Epidermal melanocyte (primary cell): ENCODE measurements at regions not wholly inside any gene's neighbourhood (a gene's known extent, or its start where the extent isn't known, plus 50 kb on each side); places are given as distances from the start of the nearest gene placed in this dataset.
"Not testable (repeated sequence)": the region's sequence is repeated elsewhere in the genome, so short reads cannot be mapped to it uniquely, and the experiment has no call there.

Source experiments
- DNase-seq: peaks from one replicate; pipeline ENCODE4 v3.0.0; 2011; ENCODE audit warnings: low spot score; ENCODE audit not compliant: insufficient read length

DNA sequence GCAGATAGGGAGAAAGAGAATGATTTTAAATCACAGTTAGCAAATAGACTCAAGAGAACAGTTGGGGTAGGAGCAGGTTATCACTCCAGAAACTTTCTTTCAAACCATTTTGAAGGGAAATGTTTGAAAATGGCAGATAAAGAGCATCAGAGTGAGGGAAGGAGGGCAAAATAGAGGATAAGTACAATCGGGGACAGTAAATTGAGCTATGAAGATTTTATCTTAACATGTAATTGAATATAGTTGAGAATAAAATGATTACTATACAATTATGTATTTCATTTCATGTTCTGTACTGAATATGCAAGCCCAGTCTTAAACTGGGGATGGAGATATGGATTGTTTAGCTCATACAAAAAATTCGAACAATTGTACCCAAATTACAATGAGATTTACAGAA is 54.0 kb downstream of the MAP10 start:
- DNase-seq, result no peak

DNA sequence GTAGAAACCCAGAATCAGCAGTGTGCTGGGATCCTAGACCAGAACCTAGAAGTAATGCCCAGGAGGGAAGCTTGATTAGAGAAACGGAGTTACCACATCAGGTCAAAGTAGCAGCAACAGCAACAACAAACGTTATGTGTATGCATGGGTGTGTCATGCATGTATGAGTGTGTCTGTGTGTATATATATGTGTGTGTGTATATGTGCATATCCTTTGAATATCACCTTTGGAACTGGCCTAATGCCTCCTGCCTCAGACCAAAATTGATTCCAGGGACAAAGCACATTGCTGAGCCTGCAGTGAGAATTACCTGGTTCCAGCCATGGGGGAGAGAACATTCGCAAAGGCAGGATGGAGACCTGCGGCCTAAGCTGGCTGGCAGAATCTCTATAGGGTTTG is 55.9 kb downstream of the MAP10 start:
- DNase-seq, result no peak

DNA sequence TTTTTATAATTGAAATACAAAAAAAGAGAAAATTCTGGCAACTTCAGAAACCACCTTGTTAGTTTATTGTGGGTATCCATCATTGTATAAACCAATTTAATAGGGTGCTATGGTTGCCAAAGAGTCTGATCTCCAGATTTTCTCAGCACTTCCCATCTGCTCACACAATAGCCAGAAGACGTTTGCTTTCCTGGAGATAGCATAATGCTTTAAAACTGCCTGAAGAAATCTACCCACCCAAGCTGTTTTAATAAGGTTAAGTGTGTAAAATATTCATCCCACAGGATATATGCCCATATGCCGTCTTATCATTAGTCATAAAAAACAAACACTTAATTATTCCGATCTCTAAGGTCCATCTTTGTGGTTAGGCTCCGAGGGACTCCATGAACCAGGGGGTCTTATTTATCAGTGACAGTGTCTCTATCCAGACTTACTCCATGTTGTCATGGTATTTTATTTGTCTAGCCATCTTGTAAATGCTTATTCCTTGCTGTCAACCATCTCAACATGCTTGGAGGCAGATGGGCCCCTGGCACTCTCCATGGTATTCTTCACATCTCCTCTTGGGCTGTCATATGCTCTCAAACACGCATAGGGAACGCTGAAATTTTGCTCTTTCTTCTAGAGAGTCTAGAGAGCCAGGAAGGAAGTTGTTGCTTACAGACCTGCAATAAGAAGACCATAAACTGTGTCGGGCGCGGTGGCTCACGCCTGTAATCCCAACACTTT is 58.5 kb downstream of the MAP10 start:
- no peak for DNase-seq

DNA sequence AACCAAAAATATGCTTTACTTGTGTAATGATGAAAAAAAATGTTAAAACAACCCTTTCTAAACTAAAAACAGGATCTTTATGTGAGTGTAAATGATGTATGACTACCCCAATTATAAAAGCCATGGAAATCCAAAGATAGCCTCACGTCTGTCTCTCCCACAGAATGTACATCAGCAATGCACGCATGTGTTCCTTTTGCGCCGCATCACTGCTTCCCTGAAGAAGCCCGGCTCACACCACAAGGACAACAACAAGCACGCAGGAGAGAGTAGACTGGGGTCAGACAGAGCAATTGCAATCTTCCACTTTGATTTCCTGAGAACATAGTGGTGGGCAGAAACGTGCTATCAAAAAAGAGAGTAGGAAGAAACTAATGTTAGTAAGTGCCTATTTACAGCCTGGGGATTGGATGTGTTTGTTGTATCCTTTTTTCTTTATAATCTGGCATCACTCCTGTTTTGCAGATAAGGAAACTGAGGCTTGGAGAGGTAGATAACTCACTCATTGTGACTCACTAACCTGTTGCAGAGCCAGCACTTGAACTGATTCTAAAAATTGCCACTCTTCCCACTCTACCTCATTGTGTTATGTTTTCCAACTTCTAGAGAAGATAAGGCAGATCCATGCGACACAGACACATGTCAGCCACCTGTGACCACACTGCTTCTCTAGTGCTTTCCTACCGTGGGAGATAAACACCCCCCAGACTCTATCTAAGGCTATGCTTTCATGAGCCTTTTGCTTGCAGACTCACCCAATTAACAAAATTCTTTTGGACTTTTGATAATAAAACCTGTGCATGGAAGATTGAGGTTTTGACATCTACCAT is 60.1 kb downstream of the MAP10 start:
- no peak for DNase-seq

DNA sequence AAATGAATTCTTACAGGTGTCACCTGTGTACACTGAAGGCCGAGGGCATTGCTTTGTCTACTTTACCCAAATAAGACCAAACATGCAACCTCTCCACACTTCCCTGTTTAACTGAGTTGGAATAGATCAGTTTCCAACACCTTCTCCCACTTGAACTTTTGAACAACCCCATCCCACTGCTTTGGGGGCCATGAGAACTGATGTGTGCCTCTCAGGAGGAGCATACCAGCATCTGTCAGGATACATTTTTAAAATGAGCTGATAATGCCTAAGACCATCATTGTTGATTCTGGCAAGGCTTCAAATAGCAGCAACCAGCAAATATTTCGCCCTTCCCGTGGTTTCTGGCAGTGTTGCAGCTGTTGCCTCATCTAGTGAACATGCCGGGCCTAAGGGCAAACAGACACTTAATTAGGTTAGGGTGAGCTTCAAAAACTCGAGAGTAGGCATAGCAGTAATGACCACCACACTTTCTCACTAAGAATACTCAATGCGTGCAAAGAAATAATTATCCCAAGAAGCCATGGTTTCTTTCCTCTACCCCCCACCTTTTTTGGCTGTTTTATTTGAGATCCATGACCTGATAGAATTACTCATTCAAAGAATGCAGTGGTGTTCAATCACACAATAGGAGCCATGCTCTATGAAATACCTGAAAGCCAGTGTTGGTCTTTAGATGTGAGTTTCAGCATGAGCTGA is 63.7 kb downstream of the MAP10 start:
- DNase-seq, result peak; percentile 26

DNA sequence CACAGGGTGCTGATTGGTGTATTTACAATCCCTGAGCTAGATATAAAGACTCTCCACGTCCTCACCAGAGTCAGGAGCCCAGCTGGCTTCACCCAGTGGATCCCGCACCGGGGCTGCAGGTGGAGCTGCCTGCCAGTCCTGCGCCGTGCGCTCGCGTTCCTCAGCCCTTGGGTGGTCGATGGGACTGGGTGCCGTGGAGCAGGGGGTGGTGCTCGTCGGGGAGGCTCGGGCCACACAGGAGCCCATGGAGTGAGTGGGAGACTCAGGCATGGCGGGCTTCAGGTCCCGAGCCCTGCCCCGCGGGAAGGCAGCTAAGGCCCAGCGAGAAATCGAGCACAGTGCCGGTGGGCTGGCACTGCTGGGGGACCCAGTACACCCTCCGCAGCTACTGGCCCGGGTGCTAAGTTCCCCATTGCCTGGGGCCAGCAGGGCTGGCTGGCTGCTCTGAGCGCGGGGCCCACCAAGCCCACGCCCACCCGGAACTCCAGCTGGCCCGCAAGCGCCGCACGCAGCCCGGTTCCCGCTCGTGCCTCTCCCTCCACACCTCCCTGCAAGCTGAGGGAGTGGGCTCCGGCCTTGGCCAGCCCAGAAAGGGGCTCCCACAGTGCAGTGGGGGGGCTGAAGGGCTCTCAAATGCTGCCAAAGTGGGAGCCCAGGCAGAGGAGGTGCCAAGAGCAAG is 66.2 kb downstream of the MAP10 start:
- not testable (repeated sequence) for DNase-seq

DNA sequence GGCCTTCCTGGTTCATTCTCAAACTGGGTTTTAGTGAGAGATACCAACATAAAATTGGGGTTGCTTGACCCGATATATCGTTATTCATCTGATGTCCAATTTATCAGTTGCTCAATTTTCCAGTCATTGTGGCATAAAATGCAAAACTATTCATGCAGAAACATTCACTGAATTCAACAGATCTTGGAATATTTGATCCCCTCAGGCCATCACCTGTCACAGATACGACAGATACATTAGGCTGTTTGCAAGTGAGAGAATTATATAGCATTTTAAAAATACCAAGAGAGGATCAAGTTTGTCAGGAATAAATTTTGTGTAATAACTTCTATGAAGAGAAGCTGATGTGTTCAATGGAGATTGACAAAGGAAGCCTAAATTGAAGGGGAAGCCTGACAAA is 67.1 kb downstream of the MAP10 start:
- DNase-seq, result no peak

GRCh38 chr1:232872738-232873137 is 67.5 kb downstream of the MAP10 start:
- no peak for DNase-seq

DNA sequence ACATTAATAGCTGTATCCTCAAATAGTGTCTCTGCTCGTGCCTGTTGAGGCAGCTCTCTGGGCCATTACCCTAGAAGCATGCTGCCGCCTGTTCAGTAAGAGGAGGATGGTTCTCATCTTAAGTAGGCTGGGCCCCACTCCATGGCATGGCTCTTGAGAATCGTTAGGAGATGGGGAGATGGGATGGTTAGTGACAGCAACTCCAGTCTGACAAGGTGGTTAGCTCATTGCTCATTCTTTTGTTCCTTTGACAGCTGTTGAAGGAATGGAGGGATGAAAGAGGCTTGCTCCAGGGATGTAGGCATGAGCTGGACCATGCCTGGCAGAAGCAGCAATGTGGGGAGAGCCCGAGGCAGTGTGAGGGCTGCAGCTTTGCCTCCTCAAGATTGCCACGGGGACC is 68.2 kb downstream of the MAP10 start:
- DNase-seq, result no peak

- no peak for DNase-seq
These were observed 68.7 kb downstream of the MAP10 start for GRCh38 chr1:232873931-232874330.

GRCh38 chr1:232875536-232875935 is 70.3 kb downstream of the MAP10 start:
- no peak for DNase-seq

- DNase-seq, result no peak
These were observed 71.5 kb downstream of the MAP10 start for GRCh38 chr1:232876506-232877364.

DNA sequence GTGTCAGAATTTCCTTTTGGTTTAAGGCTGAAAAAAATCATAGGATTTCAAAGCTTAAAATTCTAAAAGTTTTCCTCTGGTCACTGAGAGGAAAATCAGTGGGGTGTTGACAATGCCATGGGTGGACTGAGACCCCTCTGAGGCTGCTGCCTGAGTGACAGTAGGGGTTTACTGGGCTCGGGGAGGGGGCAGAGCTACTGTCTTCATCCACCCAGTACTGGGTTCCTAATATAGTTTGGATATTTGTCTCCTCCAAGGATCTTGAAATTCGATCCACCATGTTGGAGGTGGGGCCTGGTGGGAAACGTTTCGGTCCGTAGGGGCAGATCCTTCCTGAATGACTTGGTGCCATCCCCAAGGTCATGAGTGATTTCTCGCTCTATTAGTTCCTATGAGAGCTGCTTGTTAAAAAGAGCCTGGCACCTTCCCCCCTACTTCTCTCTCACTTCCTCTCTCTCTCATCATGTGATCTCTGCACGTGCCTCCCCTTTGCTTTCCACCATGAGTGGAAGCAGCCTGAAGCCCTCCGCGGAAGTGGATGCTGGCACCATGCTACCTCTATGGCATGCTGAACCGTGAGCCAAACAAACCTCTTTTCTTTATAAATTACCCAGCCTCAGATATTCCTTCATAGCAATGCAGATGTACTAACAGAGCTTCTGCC is 72.3 kb downstream of the MAP10 start:
- no peak for DNase-seq

- no peak for DNase-seq
These were observed 72.3 kb upstream of the NTPCR start for GRCh38 chr1:232878086-232878485.

- no peak for DNase-seq
These were observed 70.1 kb upstream of the NTPCR start for GRCh38 chr1:232880354-232880753.

DNA sequence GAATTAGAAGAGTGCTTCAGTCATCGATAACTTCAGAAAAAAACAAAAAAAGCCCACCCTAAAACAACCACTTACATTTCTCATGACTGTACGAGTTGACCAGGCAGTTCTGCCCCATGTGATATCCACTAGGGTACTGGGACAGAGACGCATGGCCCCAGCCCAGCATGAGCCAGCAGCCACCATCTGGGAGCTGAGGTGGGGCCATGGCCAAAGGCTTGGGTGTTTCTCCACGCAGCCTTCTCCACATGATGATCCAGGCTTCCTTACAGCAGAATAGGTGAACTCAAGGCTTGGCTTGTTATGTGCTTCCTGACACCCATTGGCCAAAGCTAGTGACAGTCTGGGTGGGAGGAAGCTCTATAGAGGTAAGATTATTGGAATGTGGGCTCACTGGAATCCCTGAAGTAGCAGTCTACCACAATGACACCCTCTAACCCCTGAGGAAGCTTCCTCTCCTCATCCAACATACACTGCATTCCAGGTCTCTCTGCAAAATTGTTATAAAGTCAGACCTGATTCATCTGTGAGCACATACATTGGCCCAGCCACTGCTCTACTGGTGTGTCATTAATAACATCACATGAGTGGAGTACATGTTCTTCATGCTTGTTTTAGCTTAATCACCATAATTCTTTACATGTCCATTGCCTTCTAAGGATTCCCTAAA is 66.3 kb upstream of the NTPCR start:
- no peak for DNase-seq

DNA sequence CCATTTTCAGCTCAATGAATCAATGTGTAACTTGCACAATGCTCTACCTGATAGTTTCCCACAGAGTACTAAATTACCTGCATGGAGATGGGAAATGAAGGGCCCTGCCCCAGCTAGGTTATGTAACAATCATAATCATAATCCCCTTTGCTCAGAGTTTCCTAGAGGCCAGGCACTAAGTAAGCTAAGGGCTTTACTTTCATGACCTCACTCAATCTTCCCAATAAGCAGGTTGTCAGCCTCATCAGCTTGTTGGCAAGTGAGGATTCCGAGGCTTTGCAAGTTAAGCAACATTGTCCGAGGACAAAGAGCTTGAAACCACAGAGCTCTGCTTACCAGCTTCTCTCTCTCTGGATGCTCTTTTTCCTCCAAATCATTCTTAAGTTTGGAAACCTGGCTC is 64.1 kb upstream of the NTPCR start:
- no peak for DNase-seq

DNA sequence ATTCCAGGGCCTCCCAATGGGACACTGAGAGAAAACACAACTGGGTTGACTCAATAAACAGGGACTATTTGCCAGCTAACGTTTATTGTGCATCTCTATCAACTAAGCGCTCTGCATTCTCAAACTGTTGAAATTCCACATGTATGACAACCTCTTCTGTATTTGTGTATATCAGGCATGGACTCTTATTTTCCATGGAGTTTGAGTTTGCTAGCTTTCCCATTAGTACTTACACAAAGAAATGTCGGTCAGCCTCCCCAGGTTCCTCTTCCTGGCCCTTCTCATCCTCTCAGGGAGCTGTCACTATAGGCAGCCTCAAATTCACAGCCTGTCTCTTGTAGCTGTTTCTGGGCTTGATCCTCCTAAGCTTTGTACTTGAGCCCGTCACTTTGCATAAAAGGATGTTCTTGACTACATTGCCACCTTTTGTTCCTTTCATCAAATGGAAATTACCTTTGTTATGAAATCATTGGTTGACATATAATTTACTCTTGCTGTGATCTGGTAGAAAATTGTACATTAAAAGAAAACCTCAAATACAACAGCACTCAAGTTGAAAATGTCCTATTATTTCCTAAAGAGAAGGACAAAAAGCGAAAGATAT is 60.0 kb upstream of the NTPCR start:
- no peak for DNase-seq

DNA sequence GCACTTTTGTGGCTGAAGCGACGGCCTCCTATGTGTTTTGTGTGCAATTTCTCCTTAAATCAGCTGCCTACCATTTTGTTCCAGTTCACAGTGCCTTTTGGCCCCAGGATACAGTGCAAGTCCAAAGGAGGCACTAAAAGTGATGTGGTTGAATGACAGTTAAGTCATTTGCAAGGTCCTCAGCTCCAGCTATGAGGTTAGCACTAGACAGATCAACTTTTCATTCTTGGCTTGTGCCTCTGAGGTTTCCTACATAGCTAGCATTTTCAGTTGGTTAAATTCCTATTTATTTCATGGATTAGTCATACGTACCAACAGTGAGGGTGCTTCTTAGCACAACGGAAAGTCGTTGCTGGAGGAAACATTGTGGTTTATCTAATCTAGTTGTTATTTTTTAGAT is 59.3 kb upstream of the NTPCR start:
- peak; percentile 50 for DNase-seq
